CD4-positive, CD25-positive, alpha-beta regulatory T cell (primary cell): ENCODE measurements at regions not wholly inside any gene's neighbourhood (a gene's known extent, or its start where the extent isn't known, plus 50 kb on each side); places are given as distances from the start of the nearest gene placed in this dataset.

Experiments
- ATAC-seq, 2 donors: fragments of 150-1000 bp; cut with Tn5 transposase; one replicate each; pipeline ENCODE4 v1.10.0; 2021; ENCODE audit warnings: low read depth in 2 of 2, moderate number of reproducible peaks in 2 of 2, moderate library complexity in 1 of 2
- DNase-seq, 3 donors: peaks; one replicate each; pipeline versions ENCODE4 v3.0.0 to v3.0.0-alpha.2; 2012 to 2022; ENCODE audit warnings: mixed read lengths in 1 of 3
- H3K27ac ChIP-seq: one replicate; pipeline ENCODE4 v1.7.0; 2013; ENCODE audit warnings: mild to moderate bottlenecking, low read length; ENCODE audit not compliant: insufficient read depth, poor library complexity, severe bottlenecking
- H3K27me3 ChIP-seq: one replicate; pipeline ENCODE4 v1.7.0; 2013; ENCODE audit warnings: low read length; ENCODE audit not compliant: control insufficient read depth, insufficient read depth
- H3K36me3 ChIP-seq: one replicate; pipeline ENCODE4 v1.7.0; 2013; ENCODE audit warnings: mild to moderate bottlenecking, low read length, moderate library complexity; ENCODE audit not compliant: control insufficient read depth, insufficient read depth
- H3K4me1 ChIP-seq: 2 replicates; pipeline ENCODE4 v1.7.0; 2013; ENCODE audit warnings: mild to moderate bottlenecking, low read length; ENCODE audit not compliant: insufficient read depth, control insufficient read depth, poor library complexity, severe bottlenecking
- H3K4me3 ChIP-seq: one replicate; pipeline ENCODE4 v1.7.0; 2013; ENCODE audit warnings: low read depth, mild to moderate bottlenecking, low read length, moderate library complexity
- H3K9me3 ChIP-seq, 2 experiments: 1 replicate in 1 of 2; 2 replicates in 1 of 2; pipeline ENCODE4 v1.7.0; 2013; ENCODE audit warnings: low read length in 2 of 2, mild to moderate bottlenecking in 1 of 2, moderate library complexity in 1 of 2; ENCODE audit not compliant: control insufficient read depth in 2 of 2
- H3K27ac Mint-ChIP-seq, 3 donors: one replicate each; pipeline ENCODE4 v1.8.0; 2020 to 2022; ENCODE audit warnings: mild to moderate bottlenecking in 3 of 3, mixed read lengths in 3 of 3, moderate library complexity in 2 of 3
- H3K27me3 Mint-ChIP-seq: one replicate; pipeline ENCODE4 v1.8.0; 2022; ENCODE audit warnings: mild to moderate bottlenecking, mixed read lengths
- H3K36me3 Mint-ChIP-seq: one replicate; pipeline ENCODE4 v1.8.0; 2020; ENCODE audit warnings: mixed read lengths
- H3K4me1 Mint-ChIP-seq, 4 donors: one replicate each; pipeline ENCODE4 v1.8.0; 2020 to 2022; ENCODE audit warnings: mixed read lengths in 4 of 4, mild to moderate bottlenecking in 1 of 4
- H3K4me3 Mint-ChIP-seq, 4 donors: one replicate each; pipeline ENCODE4 v1.8.0; 2020 to 2022; ENCODE audit warnings: mild to moderate bottlenecking in 4 of 4, mixed read lengths in 4 of 4, moderate library complexity in 3 of 4
- H3K9me3 Mint-ChIP-seq, 7 donors: one replicate each; pipeline ENCODE4 v1.8.0; 2020 to 2022; ENCODE audit warnings: mixed read lengths in 7 of 7, mild to moderate bottlenecking in 3 of 7, moderate library complexity in 2 of 7

- peaks cover 35% of the 10 kb centered on the region for H3K4me1 ChIP-seq
- Mint-ChIP-seq H3K27me3 (peaks cover 69% of the 10 kb centered on the region), H3K27ac (no peak overlapping the region), H3K9me3 (peaks cover 0 to 7% (median 2%) of the 10 kb centered on the region in 7 donors), H3K4me1 (peaks cover 5 to 38% (median 19%) of the 10 kb centered on the region in 4 donors), H3K36me3 (peaks cover 3% of the 10 kb centered on the region), H3K4me3 (peak overlapping the region; percentile 53 to 88 (median 72))
- H3K27me3 ChIP-seq = peaks cover 15% of the 10 kb centered on the region
- no peak overlapping the region for H3K27ac ChIP-seq
- H3K9me3 ChIP-seq = no peaks in the 10 kb centered on the region
- DNase-seq (no peak), ATAC-seq (no peak)
- no peaks in the 10 kb centered on the region for H3K36me3 ChIP-seq
- H3K4me3 ChIP-seq = peak overlapping the region; percentile 26
Measured at GRCh38 chr19:30224689-30225606, 147.2 kb upstream of the ZNF536 start.

- Histone ChIP-seq H3K36me3 (no peaks in the 10 kb centered on the region), H3K4me3 (no peak overlapping the region), H3K27me3 (peaks cover 19% of the 10 kb centered on the region), H3K27ac (no peak overlapping the region), H3K9me3 (no peaks in the 10 kb centered on the region), H3K4me1 (peaks cover 35% of the 10 kb centered on the region)
- no peak for DNase-seq
- Mint-ChIP-seq H3K27me3 (peaks cover 71% of the 10 kb centered on the region), H3K36me3 (peaks cover 3% of the 10 kb centered on the region), H3K27ac (no peak overlapping the region), H3K9me3 (peaks cover 0 to 7% (median 2%) of the 10 kb centered on the region in 7 donors), H3K4me3 (peak overlapping the region in 3 of 4 donors; percentile 35 to 80 (median 80)), H3K4me1 (peaks cover 5 to 38% (median 19%) of the 10 kb centered on the region in 4 donors)
- no peak for ATAC-seq
Measured at GRCh38 chr19:30225676-30226463, 146.3 kb upstream of the ZNF536 start.

GRCh38 chr19:30226464-30227011 is 145.6 kb upstream of the ZNF536 start:
- Mint-ChIP-seq H3K4me1 (peaks cover 5 to 38% (median 19%) of the 10 kb centered on the region in 4 donors), H3K9me3 (peaks cover 0 to 6% (median 2%) of the 10 kb centered on the region in 7 donors), H3K27me3 (peaks cover 77% of the 10 kb centered on the region), H3K36me3 (peaks cover 3% of the 10 kb centered on the region), H3K4me3 (peak overlapping the region; percentile 35 to 90 (median 84)), H3K27ac (no peak overlapping the region)
- H3K9me3 ChIP-seq = no peaks in the 10 kb centered on the region
- DNase-seq = no peak
- H3K27me3 ChIP-seq = peaks cover 22% of the 10 kb centered on the region
- ATAC-seq = no peak
- H3K4me1 ChIP-seq = peaks cover 35% of the 10 kb centered on the region
- no peak overlapping the region for H3K27ac ChIP-seq
- peak overlapping the region; percentile 41 for H3K4me3 ChIP-seq
- no peaks in the 10 kb centered on the region for H3K36me3 ChIP-seq

GRCh38 chr19:30227012-30227621 is 145.1 kb upstream of the ZNF536 start:
- no peak overlapping the region for H3K27ac ChIP-seq
- Mint-ChIP-seq H3K9me3 (peaks cover 0 to 5% (median 2%) of the 10 kb centered on the region in 7 donors), H3K4me1 (peaks cover 5 to 35% (median 19%) of the 10 kb centered on the region in 4 donors), H3K4me3 (peak overlapping the region; percentile 35 to 90 (median 84)), H3K36me3 (peaks cover 3% of the 10 kb centered on the region), H3K27ac (no peak overlapping the region), H3K27me3 (peaks cover 77% of the 10 kb centered on the region)
- peak in 1 of 2 donors; percentile 16 for ATAC-seq
- H3K4me3 ChIP-seq = peak overlapping the region; percentile 41
- no peaks in the 10 kb centered on the region for H3K36me3 ChIP-seq
- DNase-seq = no peak
- H3K9me3 ChIP-seq = no peaks in the 10 kb centered on the region
- H3K4me1 ChIP-seq = peaks cover 35% of the 10 kb centered on the region
- H3K27me3 ChIP-seq = peaks cover 21% of the 10 kb centered on the region

- peaks cover 0 to 5% (median 2%) of the 10 kb centered on the region in 7 donors for H3K9me3 Mint-ChIP-seq
- H3K27ac Mint-ChIP-seq = no peak overlapping the region
- peak in 1 of 2 donors; percentile 29 for ATAC-seq
Measured at GRCh38 chr19:30227661-30228112, 144.5 kb upstream of the ZNF536 start.

GRCh38 chr19:30228113-30228834 is 143.9 kb upstream of the ZNF536 start:
- Mint-ChIP-seq H3K36me3 (peaks cover 3% of the 10 kb centered on the region), H3K27ac (no peak overlapping the region), H3K4me3 (peak overlapping the region in 2 of 4 donors; percentile 43 to 48), H3K9me3 (peaks cover 0 to 3% (median 2%) of the 10 kb centered on the region in 7 donors), H3K4me1 (peaks cover 0 to 35% (median 17%) of the 10 kb centered on the region in 4 donors), H3K27me3 (peaks cover 80% of the 10 kb centered on the region)
- peaks cover 35% of the 10 kb centered on the region for H3K4me1 ChIP-seq
- H3K27ac ChIP-seq = no peak overlapping the region
- H3K36me3 ChIP-seq = no peaks in the 10 kb centered on the region
- ATAC-seq = no peak
- peaks cover 21% of the 10 kb centered on the region for H3K27me3 ChIP-seq
- no peaks in the 10 kb centered on the region for H3K9me3 ChIP-seq
- DNase-seq = no peak
- H3K4me3 ChIP-seq = no peak overlapping the region

More at GRCh38 chr19:30227661-30228112, 144.5 kb upstream of the ZNF536 start:
- peaks cover 35% of the 10 kb centered on the region for H3K4me1 ChIP-seq
- H3K36me3 Mint-ChIP-seq = peaks cover 3% of the 10 kb centered on the region
- peaks cover 21% of the 10 kb centered on the region for H3K27me3 ChIP-seq
- peak overlapping the region in 2 of 4 donors; percentile 43 to 48 for H3K4me3 Mint-ChIP-seq
- no peaks in the 10 kb centered on the region for H3K9me3 ChIP-seq
- no peak overlapping the region for H3K27ac ChIP-seq
- DNase-seq = peak in 1 of 3 donors; percentile 60
- H3K4me1 Mint-ChIP-seq = peaks cover 5 to 35% (median 19%) of the 10 kb centered on the region in 4 donors
- H3K27me3 Mint-ChIP-seq = peaks cover 79% of the 10 kb centered on the region
- no peak overlapping the region for H3K4me3 ChIP-seq
- H3K36me3 ChIP-seq = no peaks in the 10 kb centered on the region
